Prostate gland (tissue), 2 donors: ENCODE measurements at regions not wholly inside any gene's neighbourhood (a gene's known extent, or its start where the extent isn't known, plus 50 kb on each side); places are given as distances from the start of the nearest gene placed in this dataset.

ENCODE experiments used
- POLR2A ChIP-seq: fragments of 450-650 bp; IDR thresholded peaks from one replicate; pipeline ENCODE4 v1.6.1; 2016; ENCODE audit warnings: antibody characterized with exemption, mild to moderate bottlenecking
- POLR2AphosphoS5 ChIP-seq: sonication (generic); formaldehyde crosslinking; IDR thresholded peaks from one replicate; pipeline ENCODE4 v1.6.1; 2017; ENCODE audit warnings: antibody characterized with exemption
- TF ChIP-seq, protein P1 (sequence below), 4 experiments: fragments of 200-600 bp in 2 of 4; fragments of 450-650 bp in 2 of 4; sonication (generic) in 2 of 4; IDR thresholded peaks; 1 replicate in 3 of 4; 2 replicates in 1 of 4; pipeline ENCODE4 v1.5.1; 2016 to 2019; ENCODE audit warnings: antibody characterized with exemption in 4 of 4, mild to moderate bottlenecking in 2 of 4, moderate library complexity in 2 of 4

DNA sequence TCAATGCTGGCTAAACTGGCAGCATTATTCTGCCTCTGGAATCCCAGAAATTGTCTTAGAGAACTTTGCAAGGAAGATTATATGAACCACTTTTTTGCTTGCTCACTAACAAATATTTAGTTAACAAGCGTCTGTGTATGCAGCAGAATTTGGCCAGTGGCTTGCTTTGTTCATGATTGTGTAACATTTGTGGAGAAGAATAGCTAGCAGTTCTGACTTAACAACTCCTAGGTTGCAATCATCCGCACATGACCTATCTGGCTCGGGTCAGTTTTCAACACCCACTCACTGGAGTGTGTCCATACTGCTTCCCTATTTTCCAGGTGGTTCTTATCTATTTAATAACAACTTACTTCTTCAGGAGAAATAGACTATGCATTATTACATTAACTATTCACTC, 98.5 kb downstream of the SNX18 start:
- TF ChIP-seq, protein P1, sequence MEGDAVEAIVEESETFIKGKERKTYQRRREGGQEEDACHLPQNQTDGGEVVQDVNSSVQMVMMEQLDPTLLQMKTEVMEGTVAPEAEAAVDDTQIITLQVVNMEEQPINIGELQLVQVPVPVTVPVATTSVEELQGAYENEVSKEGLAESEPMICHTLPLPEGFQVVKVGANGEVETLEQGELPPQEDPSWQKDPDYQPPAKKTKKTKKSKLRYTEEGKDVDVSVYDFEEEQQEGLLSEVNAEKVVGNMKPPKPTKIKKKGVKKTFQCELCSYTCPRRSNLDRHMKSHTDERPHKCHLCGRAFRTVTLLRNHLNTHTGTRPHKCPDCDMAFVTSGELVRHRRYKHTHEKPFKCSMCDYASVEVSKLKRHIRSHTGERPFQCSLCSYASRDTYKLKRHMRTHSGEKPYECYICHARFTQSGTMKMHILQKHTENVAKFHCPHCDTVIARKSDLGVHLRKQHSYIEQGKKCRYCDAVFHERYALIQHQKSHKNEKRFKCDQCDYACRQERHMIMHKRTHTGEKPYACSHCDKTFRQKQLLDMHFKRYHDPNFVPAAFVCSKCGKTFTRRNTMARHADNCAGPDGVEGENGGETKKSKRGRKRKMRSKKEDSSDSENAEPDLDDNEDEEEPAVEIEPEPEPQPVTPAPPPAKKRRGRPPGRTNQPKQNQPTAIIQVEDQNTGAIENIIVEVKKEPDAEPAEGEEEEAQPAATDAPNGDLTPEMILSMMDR (IDR thresholded peaks at IDR 0.05), result no peak
- TF ChIP-seq POLR2A (no peak), POLR2AphosphoS5 (peak; percentile 69)
